ENCODE measurements at regions not wholly inside any gene's neighbourhood (a gene's known extent, or its start where the extent isn't known, plus 50 kb on each side); places are given as distances from the start of the nearest gene placed in this dataset.

DNA sequence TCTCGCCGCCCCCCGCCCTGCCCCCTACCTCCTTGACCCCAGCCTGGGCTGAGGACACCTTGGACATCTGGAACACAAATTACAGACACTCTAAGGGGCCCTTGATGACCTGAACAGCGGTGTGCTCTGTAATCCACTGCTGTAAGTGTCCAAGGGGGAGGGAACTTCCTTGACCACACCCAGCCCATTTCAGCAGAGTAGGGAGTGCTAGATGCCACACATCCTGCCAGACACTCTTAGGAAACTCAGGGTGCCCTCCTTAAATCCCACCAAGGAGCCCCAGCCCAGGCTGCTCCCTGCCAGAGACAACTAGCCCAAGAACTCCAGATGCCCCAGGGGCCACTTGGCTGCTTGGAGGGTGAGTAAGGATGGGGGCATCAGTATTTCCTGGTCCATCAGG is 282.2 kb downstream of the RRAGC start:
- no peaks in the 10 kb centered on the region for H3K36me3 ChIP-seq (ENCODE audit: control insufficient read depth, insufficient read depth, low read length)
- no peaks in the 10 kb centered on the region for H3K9me3 ChIP-seq (ENCODE audit: control insufficient read depth, low read length)
- WGBS, 2 experiments (ENCODE audit: insufficient coverage in 2 of 2), result 53 to 63% methylated on average over 2 to 3 of the region's 4 CpGs
- no peak overlapping the region for H3K27ac ChIP-seq (ENCODE audit: low read depth, low read length, severe bottlenecking)
- peaks cover 3% of the 10 kb centered on the region for H3K4me1 ChIP-seq (ENCODE audit: control insufficient read depth, insufficient read depth, low read length, poor library complexity, severe bottlenecking)
- no peak overlapping the region for H3K4me3 ChIP-seq (ENCODE audit: extremely low read depth, insufficient read depth, low read length, poor library complexity, severe bottlenecking)

GRCh38 chr1:38576241-38576640 is 283.3 kb downstream of the RRAGC start:
- WGBS, 2 experiments (ENCODE audit: insufficient coverage in 2 of 2), result 65 to 76% methylated on average over 4 to 5 of the region's 6 CpGs
- Histone ChIP-seq H3K27ac (ENCODE audit: low read depth, low read length, severe bottlenecking) (no peak overlapping the region), H3K4me3 (ENCODE audit: extremely low read depth, insufficient read depth, low read length, poor library complexity, severe bottlenecking) (no peak overlapping the region), H3K36me3 (ENCODE audit: control insufficient read depth, insufficient read depth, low read length) (no peaks in the 10 kb centered on the region), H3K9me3 (ENCODE audit: control insufficient read depth, low read length) (no peaks in the 10 kb centered on the region), H3K4me1 (ENCODE audit: control insufficient read depth, insufficient read depth, low read length, poor library complexity, severe bottlenecking) (peaks cover 3% of the 10 kb centered on the region)

DNA sequence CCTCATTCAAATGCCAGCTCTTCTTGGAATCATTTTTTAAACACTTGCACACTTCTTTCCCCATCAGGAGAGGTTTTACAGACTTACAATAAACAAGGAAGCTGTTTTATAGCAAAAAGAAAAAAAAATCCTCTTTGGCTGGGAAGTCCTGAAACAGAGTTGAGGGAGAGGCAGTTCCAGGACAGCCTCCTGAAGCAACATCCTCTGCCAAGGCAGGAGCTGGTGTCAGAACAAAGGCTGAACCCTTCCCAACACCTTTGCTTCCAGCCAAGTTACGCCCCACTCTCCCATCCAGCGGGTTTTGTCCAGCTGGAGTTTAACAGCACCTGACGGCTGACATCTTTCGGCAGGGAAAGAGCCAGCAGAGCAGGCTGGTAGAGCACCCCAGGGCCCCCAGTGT is 287.8 kb downstream of the RRAGC start:
- Histone ChIP-seq H3K4me3 (ENCODE audit: extremely low read depth, insufficient read depth, low read length, poor library complexity, severe bottlenecking) (no peak overlapping the region), H3K4me1 (ENCODE audit: control insufficient read depth, insufficient read depth, low read length, poor library complexity, severe bottlenecking) (no peaks in the 10 kb centered on the region), H3K27ac (ENCODE audit: low read depth, low read length, severe bottlenecking) (no peak overlapping the region), H3K9me3 (ENCODE audit: control insufficient read depth, low read length) (no peaks in the 10 kb centered on the region), H3K36me3 (ENCODE audit: control insufficient read depth, insufficient read depth, low read length) (no peaks in the 10 kb centered on the region)
- WGBS, 2 experiments (ENCODE audit: insufficient coverage in 2 of 2), result 89 to 95% methylated on average over 3 to 4 of the region's 4 CpGs

DNA sequence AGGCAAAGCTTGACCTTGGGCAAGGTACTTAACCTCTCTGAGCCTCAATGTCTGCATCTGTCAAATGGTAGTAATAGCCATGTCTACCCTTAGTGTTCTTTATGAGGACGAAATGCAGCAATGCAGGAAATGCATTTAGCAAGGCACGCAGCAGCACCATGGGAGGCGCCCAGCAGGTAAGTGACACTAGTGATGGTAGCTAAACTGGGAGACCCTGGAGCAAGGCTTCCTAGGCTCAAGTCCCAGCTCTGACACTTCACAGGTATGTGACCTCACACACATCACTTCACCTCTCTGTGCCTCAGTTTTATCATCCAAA is 289.0 kb downstream of the RRAGC start:
- no peaks in the 10 kb centered on the region for H3K9me3 ChIP-seq (ENCODE audit: control insufficient read depth, low read length)

DNA sequence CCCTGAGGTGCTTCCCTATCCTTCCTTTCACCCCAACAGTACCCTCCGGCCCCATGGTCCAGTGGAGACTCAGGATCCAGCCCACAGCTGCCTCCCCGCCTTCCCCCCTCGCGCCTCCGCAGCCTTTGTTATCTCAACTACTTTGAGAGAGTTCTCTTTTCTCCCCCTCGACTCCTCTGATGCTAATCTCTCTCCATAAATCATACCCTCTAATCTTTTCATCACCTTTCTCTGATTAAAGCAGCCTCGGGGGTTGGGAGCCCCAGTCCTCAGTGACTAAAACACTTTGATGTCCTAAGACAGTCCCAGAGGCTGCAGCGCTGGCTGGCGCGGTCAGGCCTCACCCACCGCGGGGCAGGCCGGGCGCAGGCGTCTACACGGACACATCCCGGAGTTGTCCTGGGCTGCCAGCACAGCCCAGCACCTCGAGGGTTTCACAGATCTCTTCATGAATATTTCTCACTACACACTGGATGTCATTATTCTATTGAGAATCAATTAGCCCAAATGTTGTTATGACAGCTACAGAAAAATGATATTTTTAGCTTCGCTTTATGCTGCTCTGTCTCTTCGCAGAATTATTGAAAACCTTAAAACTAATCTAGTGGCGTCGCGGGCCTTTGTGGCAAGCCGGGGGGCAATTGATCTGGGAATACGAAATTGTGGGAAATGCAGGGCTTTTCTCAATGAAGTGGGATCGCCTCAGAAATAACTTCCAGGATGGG is 289.5 kb downstream of the RRAGC start:
- WGBS, 2 experiments (ENCODE audit: insufficient coverage in 2 of 2), result 77 to 81% methylated on average over 22 to 24 of the region's 26 CpGs
- Histone ChIP-seq H3K36me3 (ENCODE audit: control insufficient read depth, insufficient read depth, low read length) (no peaks in the 10 kb centered on the region), H3K4me3 (ENCODE audit: extremely low read depth, insufficient read depth, low read length, poor library complexity, severe bottlenecking) (no peak overlapping the region), H3K27ac (ENCODE audit: low read depth, low read length, severe bottlenecking) (no peak overlapping the region), H3K4me1 (ENCODE audit: control insufficient read depth, insufficient read depth, low read length, poor library complexity, severe bottlenecking) (no peaks in the 10 kb centered on the region), H3K9me3 (ENCODE audit: control insufficient read depth, low read length) (no peaks in the 10 kb centered on the region)

More for the DNA sequence above, 289.0 kb downstream of the RRAGC start:
- H3K27ac ChIP-seq (ENCODE audit: low read depth, low read length, severe bottlenecking), result no peak overlapping the region
- WGBS, 2 experiments (ENCODE audit: insufficient coverage in 2 of 2), result 89 to 96% methylated on average over 3 of the region's 3 CpGs
- H3K4me3 ChIP-seq (ENCODE audit: extremely low read depth, insufficient read depth, low read length, poor library complexity, severe bottlenecking), result no peak overlapping the region
- no peaks in the 10 kb centered on the region for H3K36me3 ChIP-seq (ENCODE audit: control insufficient read depth, insufficient read depth, low read length)
- H3K4me1 ChIP-seq (ENCODE audit: control insufficient read depth, insufficient read depth, low read length, poor library complexity, severe bottlenecking), result no peaks in the 10 kb centered on the region

GRCh38 chr1:38568061-38568857 is 291.3 kb downstream of the RRAGC start:
- Histone ChIP-seq H3K36me3 (ENCODE audit: control insufficient read depth, insufficient read depth, low read length) (no peaks in the 10 kb centered on the region), H3K4me1 (ENCODE audit: control insufficient read depth, insufficient read depth, low read length, poor library complexity, severe bottlenecking) (no peaks in the 10 kb centered on the region), H3K4me3 (ENCODE audit: extremely low read depth, insufficient read depth, low read length, poor library complexity, severe bottlenecking) (no peak overlapping the region), H3K27ac (ENCODE audit: low read depth, low read length, severe bottlenecking) (no peak overlapping the region), H3K9me3 (ENCODE audit: control insufficient read depth, low read length) (no peaks in the 10 kb centered on the region)
- 71 to 94% methylated on average over 4 of the region's 5 CpGs for whole genome bisulfite sequencing, 2 experiments (ENCODE audit: insufficient coverage in 2 of 2)

- no peak overlapping the region for H3K27ac ChIP-seq (ENCODE audit: low read depth, low read length, severe bottlenecking)
- 95 to 96% methylated on average over 3 to 4 of the region's 5 CpGs for WGBS, 2 experiments (ENCODE audit: insufficient coverage in 2 of 2)
- H3K4me3 ChIP-seq (ENCODE audit: extremely low read depth, insufficient read depth, low read length, poor library complexity, severe bottlenecking), result no peak overlapping the region
- no peaks in the 10 kb centered on the region for H3K4me1 ChIP-seq (ENCODE audit: control insufficient read depth, insufficient read depth, low read length, poor library complexity, severe bottlenecking)
- no peaks in the 10 kb centered on the region for H3K36me3 ChIP-seq (ENCODE audit: control insufficient read depth, insufficient read depth, low read length)
- H3K9me3 ChIP-seq (ENCODE audit: control insufficient read depth, low read length), result no peaks in the 10 kb centered on the region
These were observed 292.2 kb downstream of the RRAGC start for GRCh38 chr1:38567401-38567800.

DNA sequence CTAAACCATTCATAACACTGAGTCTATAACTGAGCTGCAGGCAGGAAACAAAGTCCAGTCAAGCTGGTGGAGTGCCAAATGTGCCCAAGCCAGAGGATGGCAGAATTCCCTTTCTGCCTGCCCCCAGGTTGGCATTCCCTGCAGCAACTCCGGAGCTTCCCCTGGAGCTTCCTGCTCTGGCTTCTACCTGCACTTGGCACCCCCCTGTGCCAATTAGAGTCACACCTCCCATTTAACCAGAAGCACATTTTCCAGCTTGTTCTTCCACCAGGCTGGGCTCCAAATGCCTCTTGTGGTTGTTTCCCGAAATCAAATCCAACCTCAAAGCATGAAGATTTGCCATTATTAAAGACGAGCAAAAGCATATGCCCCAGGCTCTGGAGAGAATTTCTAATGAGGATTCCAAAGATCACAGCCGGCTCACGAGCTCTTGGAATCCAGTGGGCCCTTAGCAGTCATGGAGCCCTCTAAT is 294.5 kb downstream of the RRAGC start:
- H3K4me1 ChIP-seq (ENCODE audit: control insufficient read depth, insufficient read depth, low read length, poor library complexity, severe bottlenecking), result no peaks in the 10 kb centered on the region
- 71 to 75% methylated on average over 4 to 5 of the region's 5 CpGs for WGBS, 2 experiments (ENCODE audit: insufficient coverage in 2 of 2)
- H3K9me3 ChIP-seq (ENCODE audit: control insufficient read depth, low read length), result no peaks in the 10 kb centered on the region
- no peaks in the 10 kb centered on the region for H3K36me3 ChIP-seq (ENCODE audit: control insufficient read depth, insufficient read depth, low read length)
- no peak overlapping the region for H3K4me3 ChIP-seq (ENCODE audit: extremely low read depth, insufficient read depth, low read length, poor library complexity, severe bottlenecking)
- no peak overlapping the region for H3K27ac ChIP-seq (ENCODE audit: low read depth, low read length, severe bottlenecking)

GRCh38 chr1:38563942-38564735 is 295.4 kb downstream of the RRAGC start:
- H3K27ac ChIP-seq (ENCODE audit: low read depth, low read length, severe bottlenecking), result no peak overlapping the region
- WGBS, 2 experiments (ENCODE audit: insufficient coverage in 2 of 2), result 78 to 85% methylated on average over 4 to 5 of the region's 7 CpGs
- H3K36me3 ChIP-seq (ENCODE audit: control insufficient read depth, insufficient read depth, low read length), result no peaks in the 10 kb centered on the region

GRCh38 chr1:38561725-38562124 is 297.8 kb downstream of the RRAGC start:
- Histone ChIP-seq H3K4me1 (ENCODE audit: control insufficient read depth, insufficient read depth, low read length, poor library complexity, severe bottlenecking) (peaks cover 9% of the 10 kb centered on the region), H3K9me3 (ENCODE audit: control insufficient read depth, low read length) (no peaks in the 10 kb centered on the region)
- WGBS, 2 experiments (ENCODE audit: insufficient coverage in 2 of 2), result 69 to 85% methylated on average over 9 to 10 of the region's 12 CpGs

More at GRCh38 chr1:38563942-38564735, 295.4 kb downstream of the RRAGC start:
- H3K9me3 ChIP-seq (ENCODE audit: control insufficient read depth, low read length), result no peaks in the 10 kb centered on the region
- H3K4me3 ChIP-seq (ENCODE audit: extremely low read depth, insufficient read depth, low read length, poor library complexity, severe bottlenecking), result no peak overlapping the region
- peaks cover 4% of the 10 kb centered on the region for H3K4me1 ChIP-seq (ENCODE audit: control insufficient read depth, insufficient read depth, low read length, poor library complexity, severe bottlenecking)

More at GRCh38 chr1:38561725-38562124, 297.8 kb downstream of the RRAGC start:
- H3K4me3 ChIP-seq (ENCODE audit: extremely low read depth, insufficient read depth, low read length, poor library complexity, severe bottlenecking), result no peak overlapping the region
- no peaks in the 10 kb centered on the region for H3K36me3 ChIP-seq (ENCODE audit: control insufficient read depth, insufficient read depth, low read length)
- no peak overlapping the region for H3K27ac ChIP-seq (ENCODE audit: low read depth, low read length, severe bottlenecking)
